GM21381 (cell line): ENCODE measurements at regions not wholly inside any gene's neighbourhood (a gene's known extent, or its start where the extent isn't known, plus 50 kb on each side); places are given as distances from the start of the nearest gene placed in this dataset.

Experiments
- ATAC-seq: cut with Tn5 transposase; IDR thresholded peaks from one replicate; pipeline ENCODE4 v1.9.1; 2021; ENCODE audit warnings: mild to moderate bottlenecking, moderate library complexity; ENCODE audit not compliant: unreplicated experiment

GRCh38 chr20:39310363-39310995 lies 348.3 kb downstream of the DHX35 start:
- no peak for ATAC-seq

- no peak for ATAC-seq
Observed at GRCh38 chr20:39309458-39309857, 347.3 kb downstream of the DHX35 start.

GRCh38 chr20:39302312-39302711 lies 340.2 kb downstream of the DHX35 start:
- no peak for ATAC-seq

GRCh38 chr20:39299783-39300182 lies 337.6 kb downstream of the DHX35 start:
- no peak for ATAC-seq

GRCh38 chr20:39298571-39299506 lies 336.7 kb downstream of the DHX35 start:
- no peak for ATAC-seq

- ATAC-seq, result no peak
Observed at GRCh38 chr20:39298121-39298520, 336.0 kb downstream of the DHX35 start.

- ATAC-seq, result no peak
Observed at GRCh38 chr20:39295301-39295700, 333.2 kb downstream of the DHX35 start.

GRCh38 chr20:39294137-39294725 lies 332.1 kb downstream of the DHX35 start:
- no peak for ATAC-seq

- ATAC-seq, result no peak
Observed at GRCh38 chr20:39292193-39292736, 330.1 kb downstream of the DHX35 start.

GRCh38 chr20:39291301-39291700 lies 329.2 kb downstream of the DHX35 start:
- ATAC-seq, result no peak

GRCh38 chr20:39290575-39290974 lies 328.4 kb downstream of the DHX35 start:
- ATAC-seq, result no peak

- ATAC-seq, result no peak
Observed at GRCh38 chr20:39289831-39290230, 327.7 kb downstream of the DHX35 start.

GRCh38 chr20:39289316-39289715 lies 327.2 kb downstream of the DHX35 start:
- no peak for ATAC-seq

GRCh38 chr20:39283464-39283863 lies 321.3 kb downstream of the DHX35 start:
- ATAC-seq, result no peak

GRCh38 chr20:39282619-39283092 lies 320.5 kb downstream of the DHX35 start:
- no peak for ATAC-seq

GRCh38 chr20:39280875-39281274 lies 318.7 kb downstream of the DHX35 start:
- ATAC-seq, result no peak

- no peak for ATAC-seq
Observed at GRCh38 chr20:39278230-39278788, 316.2 kb downstream of the DHX35 start.

- ATAC-seq, result no peak
Observed at GRCh38 chr20:39277185-39277584, 315.0 kb downstream of the DHX35 start.

- ATAC-seq, result no peak
Observed at GRCh38 chr20:39270837-39271604, 308.9 kb downstream of the DHX35 start.

- no peak for ATAC-seq
Observed at GRCh38 chr20:39269493-39270217, 307.5 kb downstream of the DHX35 start.
